SK-MEL-5 (cell line): ENCODE measurements at regions not wholly inside any gene's neighbourhood (a gene's known extent, or its start where the extent isn't known, plus 50 kb on each side); places are given as distances from the start of the nearest gene placed in this dataset.

Experiments
- DNase-seq: peaks from one replicate; pipeline ENCODE4 v3.0.0-alpha.2; 2016; ENCODE audit warnings: low read depth, low spot score
- in situ Hi-C: cut with HindIII; loops from 2 replicates; pipeline ENCODE4 v1.10.0; 2016; ENCODE audit warnings: low sequenced_read_pairs, high pct_unique_total_duplicates, low pct_unique_long_range_greater_than_20kb

DNA sequence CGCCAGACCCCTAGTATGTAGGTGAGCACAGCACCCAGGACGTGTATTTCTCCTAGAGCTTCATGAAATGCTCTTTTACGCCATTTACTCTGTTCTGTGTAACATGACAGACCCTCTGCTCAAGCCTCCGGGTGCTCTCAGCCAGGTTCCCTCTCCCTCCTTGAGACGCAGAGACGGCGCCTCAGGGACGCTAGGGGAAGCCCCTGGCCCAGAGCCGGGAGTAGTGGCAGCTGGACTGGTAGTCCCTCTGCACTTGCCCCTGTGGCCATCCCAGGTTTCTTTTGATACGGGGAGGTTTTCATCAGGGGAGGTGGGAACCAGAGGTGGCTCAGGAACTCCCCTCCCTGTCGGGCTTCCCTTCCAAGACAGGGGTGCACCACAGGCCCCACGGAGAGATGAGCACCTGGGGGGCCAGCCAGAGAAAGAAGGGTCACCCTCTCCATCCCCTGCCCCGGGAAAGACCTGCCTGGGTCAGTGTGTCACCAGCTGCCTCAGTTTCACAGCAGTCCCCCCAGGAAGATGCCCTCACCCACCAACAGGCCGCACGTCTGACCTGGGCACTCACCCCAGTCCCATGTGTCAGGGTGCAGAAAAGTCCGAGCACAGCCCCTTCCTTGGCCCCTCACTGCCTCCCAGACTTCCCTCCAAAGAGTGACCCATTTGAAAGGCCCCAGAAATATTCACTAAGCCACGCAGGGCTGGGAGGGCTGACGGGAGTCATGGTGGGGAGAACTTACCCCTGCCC is 58.1 kb upstream of the AFDN start:
- in situ Hi-C loops, result no loop called here
- no peak for DNase-seq

DNA sequence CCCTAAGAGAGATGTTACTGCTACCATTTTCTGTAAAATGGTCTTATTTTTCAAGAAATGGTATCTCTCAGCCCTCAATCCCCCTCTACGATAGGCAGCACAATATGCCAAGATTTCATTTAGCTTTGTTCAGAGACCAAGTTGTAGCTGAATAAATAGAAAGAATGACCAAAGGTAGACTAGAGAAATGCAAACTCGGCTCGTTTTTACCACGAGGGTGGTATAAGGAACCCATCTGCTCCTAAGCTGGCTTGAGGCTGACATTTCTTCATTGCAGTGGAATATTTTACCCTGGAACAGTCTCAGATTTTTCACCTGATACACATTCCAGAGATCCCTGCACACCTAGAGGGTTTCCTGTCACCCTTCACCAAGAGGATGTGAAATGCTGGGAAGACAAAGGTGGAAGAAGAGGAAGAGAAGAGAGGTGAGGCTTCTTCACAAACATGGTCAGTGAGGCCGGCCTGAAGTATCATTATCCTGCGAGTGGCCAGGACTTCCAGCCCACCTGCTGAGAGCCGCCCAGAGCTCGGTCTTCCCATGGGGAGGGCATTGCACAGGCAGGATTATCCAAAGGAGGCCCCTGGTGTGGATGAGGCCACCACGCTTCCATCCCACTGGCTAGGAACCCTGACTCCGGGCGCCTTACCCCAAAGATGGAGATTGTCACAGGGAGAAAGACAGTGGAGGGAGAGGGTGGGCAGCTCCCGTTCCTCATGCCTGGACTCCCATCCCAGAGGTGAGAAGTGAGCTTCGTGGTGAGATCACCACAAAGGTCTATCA is 57.1 kb upstream of the AFDN start:
- in situ Hi-C loops, result no loop called here
- no peak for DNase-seq

DNA sequence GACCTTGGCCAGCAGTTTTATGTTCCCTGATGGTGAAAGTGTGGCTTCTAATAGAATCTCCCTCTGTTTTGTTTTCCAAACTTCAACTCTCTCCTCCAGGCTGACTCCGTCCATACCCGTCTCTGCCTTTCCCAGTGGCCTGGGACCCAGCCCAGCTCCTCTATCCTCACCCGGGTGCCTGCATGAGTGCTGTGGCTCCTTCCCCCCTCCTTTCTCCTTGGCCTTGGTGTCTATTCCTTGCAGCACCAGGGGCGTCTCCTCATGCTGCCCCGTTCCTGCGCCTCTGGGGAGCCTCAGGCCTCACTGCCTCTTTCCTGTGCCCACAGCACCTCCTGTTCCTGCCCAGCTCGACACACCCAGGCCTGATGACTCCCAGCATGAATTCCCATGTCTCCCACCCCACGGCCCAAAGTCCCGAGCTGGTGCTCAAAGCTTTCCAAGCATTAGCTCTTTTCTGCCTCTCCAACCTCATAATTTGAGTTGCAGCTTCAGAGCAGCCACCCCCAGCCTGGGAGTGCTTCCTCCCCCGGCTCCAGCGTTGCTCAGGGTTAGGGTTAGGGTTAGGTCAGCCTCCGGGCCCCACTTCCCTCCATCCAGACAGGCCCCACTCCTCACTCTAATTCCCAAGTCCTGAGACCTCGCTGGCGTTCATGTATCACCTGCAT is 56.3 kb upstream of the AFDN start:
- in situ Hi-C loops, result no loop called here
- DNase-seq, result no peak

DNA sequence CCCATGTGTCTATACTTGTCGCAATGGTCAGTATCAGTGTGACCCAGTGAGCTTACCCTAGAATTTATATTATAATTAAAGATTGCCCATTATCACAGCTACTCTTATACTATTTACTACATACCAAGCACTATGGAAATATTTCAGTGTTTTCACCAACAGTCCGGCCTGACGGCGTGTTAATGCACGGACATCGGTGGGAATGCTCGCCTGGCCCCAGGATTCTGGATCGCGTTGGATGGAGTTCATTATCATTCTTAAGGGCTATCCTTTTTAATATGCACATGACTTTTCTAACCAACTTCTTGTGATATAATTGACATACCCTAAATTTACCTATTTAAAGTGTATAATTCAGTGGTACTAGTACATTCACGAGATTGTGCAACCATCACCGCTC is 51.8 kb upstream of the AFDN start:
- in situ Hi-C loops, result no loop called here
- DNase-seq, result no peak

DNA sequence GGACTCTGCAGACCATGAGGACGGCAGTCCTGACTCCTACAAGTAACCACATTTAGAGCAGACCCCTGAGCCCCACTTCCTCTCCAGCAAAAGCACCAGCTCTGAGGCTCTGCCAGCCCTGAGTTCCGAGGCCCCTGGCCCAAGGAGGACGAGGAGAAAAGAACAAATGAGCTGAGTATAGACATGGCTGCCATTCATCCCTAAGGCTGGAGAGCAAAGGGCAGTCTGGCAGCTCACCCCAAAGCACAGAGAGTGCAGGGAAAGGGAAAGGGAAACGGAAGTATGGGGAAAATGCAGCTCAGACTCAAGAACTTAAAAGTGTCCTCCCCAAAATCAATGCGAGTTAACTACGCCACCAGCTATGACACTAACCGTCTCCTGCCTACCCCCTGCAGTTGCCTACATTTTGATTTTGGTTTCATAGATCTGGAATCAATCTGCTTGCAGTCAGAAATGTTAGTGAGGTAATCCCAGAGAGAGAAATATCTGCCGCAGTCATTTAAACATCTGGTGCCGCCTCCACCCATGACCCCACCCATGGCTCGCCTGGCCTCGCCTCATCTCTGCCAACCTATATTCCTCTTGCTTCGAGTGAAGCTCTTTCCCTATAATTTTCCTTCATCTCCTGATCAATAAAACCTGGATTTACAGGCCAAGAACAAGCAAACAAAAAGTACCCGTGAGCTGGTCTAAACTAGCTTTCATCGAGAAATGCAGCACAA is 49.6 kb upstream of the AFDN start:
- DNase-seq, result no peak
- in situ Hi-C loops, result no loop called here
